HepG2 (cell line): ENCODE measurements at regions not wholly inside any gene's neighbourhood (a gene's known extent, or its start where the extent isn't known, plus 50 kb on each side); places are given as distances from the start of the nearest gene placed in this dataset.

Source experiments
- ATAC-seq: fragments of 200-7000 bp; cut with Tn5 transposase; 3 replicates; pipeline ENCODE4 v1.9.1; 2020; ENCODE audit warnings: mild to moderate bottlenecking, moderate library complexity
- BruUV-seq: library from RNA; stranded (reverse); fragments of 400-500 nt; replicated peaks from 2 replicates; lab custom pipeline; 2021; lab: Mats Ljungman, UMichigan
- CTCF ChIA-PET: fragments of 300-600 bp; formaldehyde crosslinking; extraction: SDS; loops from one replicate; lab custom pipeline; 2021; ENCODE audit warnings: low total read pairs, inconsistent platforms, low intra/inter-chr PET ratio; lab: Yijun Ruan, JAX
- POLR2A ChIA-PET: fragments of 350-600 bp; sonication (Branson Sonifier 250); formaldehyde crosslinking; loops from one replicate; lab custom pipeline; 2020; ENCODE audit warnings: antibody characterized with exemption, inconsistent platforms; lab: Yijun Ruan, JAX
- DNase-seq: peaks from one replicate; pipeline ENCODE4 v3.0.0-alpha.2; 2015; ENCODE audit warnings: low spot score
- FAIRE-seq: peaks from 3 replicates; lab custom pipeline; 2011; peaks lifted over from hg19 to GRCh38; lab: Jason Lieb, UNC
- H2AFZ ChIP-seq: one replicate; pipeline ENCODE4 v1.6.1; 2011; ENCODE audit warnings: low read length, inconsistent platforms
- H3K27ac ChIP-seq: fragments of 300-600 bp; 3 replicates; pipeline ENCODE4 v1.8.0; 2011; ENCODE audit warnings: mixed run types, mild to moderate bottlenecking, mixed read lengths, low read length, inconsistent platforms; ENCODE audit not compliant: insufficient read depth; ENCODE audit errors: extremely low read length
- H3K27me3 ChIP-seq, 2 experiments: fragments of 200-600 bp in 1 of 2; 2 replicates in 1 of 2; 3 replicates in 1 of 2; pipeline versions ENCODE4 v1.6.0 to v1.8.0; 2011; ENCODE audit warnings: low read length in 2 of 2, mild to moderate bottlenecking in 2 of 2, moderate library complexity in 2 of 2, inconsistent platforms in 1 of 2; ENCODE audit not compliant: insufficient read depth in 2 of 2, control insufficient read depth in 1 of 2
- H3K36me3 ChIP-seq, 2 experiments: fragments of 200-600 bp in 1 of 2; replicated peaks in 1 of 2; 2 replicates in 1 of 2; 3 replicates in 1 of 2; pipeline versions ENCODE4 v1.5.1 to v1.8.0; 2011; ENCODE audit warnings: low read length in 2 of 2, inconsistent platforms in 1 of 2; ENCODE audit not compliant: insufficient read depth in 2 of 2, control insufficient read depth in 1 of 2
- H3K4me1 ChIP-seq: 2 replicates; pipeline ENCODE4 v1.5.1; 2012; ENCODE audit warnings: low read length, inconsistent platforms; ENCODE audit not compliant: insufficient read depth
- H3K4me2 ChIP-seq: 2 replicates; pipeline ENCODE4 v1.6.0; 2011; ENCODE audit warnings: low read depth, low read length, inconsistent platforms
- H3K4me3 ChIP-seq, 3 experiments: fragments of 200-600 bp in 1 of 3; sonication (generic), shearing (Covaris generic) in 1 of 3; replicated peaks in 1 of 3; 2 replicates each; pipeline ENCODE4 v1.5.1; 2011 to 2016; ENCODE audit warnings: low read length in 3 of 3, inconsistent platforms in 2 of 3, low read depth in 2 of 3, mild to moderate bottlenecking in 2 of 3, control low read depth in 1 of 3, mixed read lengths in 1 of 3; ENCODE audit not compliant: insufficient read depth in 1 of 3
- H3K79me2 ChIP-seq: one replicate; pipeline ENCODE4 v1.6.1; 2011; ENCODE audit warnings: low read length, inconsistent platforms; ENCODE audit not compliant: insufficient read depth
- H3K9ac ChIP-seq: 2 replicates; pipeline ENCODE4 v1.6.0; 2011; ENCODE audit warnings: mild to moderate bottlenecking, low read depth, low read length, inconsistent platforms; ENCODE audit not compliant: insufficient read depth
- H3K9me3 ChIP-seq: 2 replicates; pipeline ENCODE4 v1.5.1; 2012; ENCODE audit warnings: mild to moderate bottlenecking, low read length
- H4K20me1 ChIP-seq: 2 replicates; pipeline ENCODE4 v1.6.0; 2011; ENCODE audit warnings: inconsistent platforms, mild to moderate bottlenecking, low read length, moderate library complexity; ENCODE audit not compliant: insufficient read depth
- ATM ChIP-seq: fragments of 450-650 bp; IDR thresholded peaks from 2 replicates; pipeline ENCODE4 v1.7.1; 2017; ENCODE audit warnings: mild to moderate bottlenecking, borderline replicate concordance
- BHLHE40 ChIP-seq: IDR thresholded peaks from 2 replicates; pipeline ENCODE4 v1.6.1; 2011; ENCODE audit warnings: low read length, improper control_type of control experiment
- ELF3 ChIP-seq: IDR thresholded peaks from 2 replicates; pipeline ENCODE4 v1.6.1; 2016; ENCODE audit warnings: missing genetic modification reagents, missing compliant biosample characterization
- HCFC1 ChIP-seq: fragments of 150-350 bp; IDR thresholded peaks from 2 replicates; pipeline ENCODE4 v1.6.1; 2014; ENCODE audit warnings: low read depth, low read length
- HOMEZ ChIP-seq: IDR thresholded peaks from 2 replicates; pipeline ENCODE4 v1.6.1; 2016; ENCODE audit warnings: low read depth
- KAT8 ChIP-seq: IDR thresholded peaks from 2 replicates; pipeline ENCODE4 v1.6.1; 2016; ENCODE audit warnings: missing genetic modification reagents, missing compliant biosample characterization
- MEIS1 ChIP-seq: sonication (generic); formaldehyde crosslinking; IDR thresholded peaks from 2 replicates; pipeline ENCODE4 v1.9.0; 2021; ENCODE audit warnings: mild to moderate bottlenecking, missing genetic modification reagents, moderate library complexity, borderline replicate concordance
- RFX1 ChIP-seq: fragments of 450-650 bp; IDR thresholded peaks from 2 replicates; pipeline ENCODE4 v1.6.1; 2017
- SMC3 ChIP-seq: IDR thresholded peaks from 2 replicates; pipeline ENCODE4 v1.6.1; 2011; ENCODE audit warnings: low read length, improper control_type of control experiment
- SP140L ChIP-seq: sonication (generic); formaldehyde crosslinking; IDR thresholded peaks from 2 replicates; pipeline ENCODE4 v1.4.0; 2020; ENCODE audit warnings: missing genetic modification reagents, borderline replicate concordance
- SRSF9 ChIP-seq: fragments of 200-400 bp; formaldehyde crosslinking; IDR thresholded peaks from 2 replicates; pipeline ENCODE4 v1.6.1; 2018; ENCODE audit warnings: borderline replicate concordance, mild to moderate bottlenecking, low read depth, low read length; ENCODE audit not compliant: insufficient read depth, poor library complexity, severe bottlenecking
- STAG1 ChIP-seq: sonication (generic); formaldehyde crosslinking; IDR thresholded peaks from 2 replicates; pipeline ENCODE4 v1.4.0; 2020; ENCODE audit warnings: missing genetic modification reagents
- XBP1 ChIP-seq: sonication (generic); formaldehyde crosslinking; IDR thresholded peaks from 2 replicates; pipeline ENCODE4 v1.5.0; 2020; ENCODE audit warnings: missing genetic modification reagents
- ZNF331 ChIP-seq: sonication (generic); formaldehyde crosslinking; IDR thresholded peaks from 2 replicates; pipeline ENCODE4 v1.4.0; 2020; ENCODE audit warnings: missing genetic modification reagents
- ZNF501 ChIP-seq: sonication (generic); formaldehyde crosslinking; IDR thresholded peaks from 2 replicates; pipeline ENCODE4 v1.5.1; 2020; ENCODE audit warnings: mild to moderate bottlenecking, moderate library complexity, missing genetic modification reagents
- WGBS: methylation state at CpG from one replicate; pipeline ENCODE4 v1.1.6; 2017; ENCODE audit warnings: low lambda C conversion rate; 5-methylcytosine and 5-hydroxymethylcytosine counted together
- in situ Hi-C: cut with HindIII; loops from 2 replicates; pipeline ENCODE4 v1.10.0; 2017; ENCODE audit warnings: low pct_unique_long_range_greater_than_20kb; ENCODE audit not compliant: extremely low pct_ligation_motif_present
- intact Hi-C: fragments of 100-400 bp; cut with micrococcal nuclease; formaldehyde crosslinking; loops from one replicate; pipeline ENCODE4 v1.10.0; 2022; ENCODE audit not compliant: unreplicated experiment
- TF ChIP-seq, protein P1 (sequence below): sonication (generic); formaldehyde crosslinking; IDR thresholded peaks from 2 replicates; pipeline ENCODE4 v1.5.0; 2020; ENCODE audit warnings: mild to moderate bottlenecking, missing genetic modification reagents, moderate library complexity
- TF ChIP-seq, protein P2 (sequence below): IDR thresholded peaks from 2 replicates; pipeline ENCODE4 v1.6.1; 2012; ENCODE audit warnings: low read depth, low read length, improper control_type of control experiment

GRCh38 chr1:39098546-39099250, 72.5 kb downstream of the NDUFS5 start (continued):
- TF ChIP-seq, protein P1, sequence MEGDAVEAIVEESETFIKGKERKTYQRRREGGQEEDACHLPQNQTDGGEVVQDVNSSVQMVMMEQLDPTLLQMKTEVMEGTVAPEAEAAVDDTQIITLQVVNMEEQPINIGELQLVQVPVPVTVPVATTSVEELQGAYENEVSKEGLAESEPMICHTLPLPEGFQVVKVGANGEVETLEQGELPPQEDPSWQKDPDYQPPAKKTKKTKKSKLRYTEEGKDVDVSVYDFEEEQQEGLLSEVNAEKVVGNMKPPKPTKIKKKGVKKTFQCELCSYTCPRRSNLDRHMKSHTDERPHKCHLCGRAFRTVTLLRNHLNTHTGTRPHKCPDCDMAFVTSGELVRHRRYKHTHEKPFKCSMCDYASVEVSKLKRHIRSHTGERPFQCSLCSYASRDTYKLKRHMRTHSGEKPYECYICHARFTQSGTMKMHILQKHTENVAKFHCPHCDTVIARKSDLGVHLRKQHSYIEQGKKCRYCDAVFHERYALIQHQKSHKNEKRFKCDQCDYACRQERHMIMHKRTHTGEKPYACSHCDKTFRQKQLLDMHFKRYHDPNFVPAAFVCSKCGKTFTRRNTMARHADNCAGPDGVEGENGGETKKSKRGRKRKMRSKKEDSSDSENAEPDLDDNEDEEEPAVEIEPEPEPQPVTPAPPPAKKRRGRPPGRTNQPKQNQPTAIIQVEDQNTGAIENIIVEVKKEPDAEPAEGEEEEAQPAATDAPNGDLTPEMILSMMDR (CRISPR knock-in tag): peak; percentile 83
- TF ChIP-seq ZNF501 (CRISPR knock-in tag): 0 out of 2 replicates have a peak, but pooled peaks have one; percentile 21
- peak; percentile 87 for TF ChIP-seq SMC3
- peak; percentile 78 for TF ChIP-seq RFX1

GRCh38 chr1:39102537-39103327, 76.6 kb downstream of the NDUFS5 start:
- Histone ChIP-seq H3K9ac (no peak overlapping the region), H2AFZ (no peak overlapping the region), H3K4me1 (peaks cover 34% of the 10 kb centered on the region), H3K27me3 (no peaks in the 10 kb centered on the region), H3K36me3 (no peaks in the 10 kb centered on the region), H3K79me2 (peaks cover 15% of the 10 kb centered on the region), H3K9me3 (no peaks in the 10 kb centered on the region), H3K27ac (no peak overlapping the region), H3K4me2 (no peak overlapping the region), H3K4me3 (no peak overlapping the region), H4K20me1 (no peaks in the 10 kb centered on the region)
- WGBS: 41% methylated on average over 11 of the region's 11 CpGs
- in situ Hi-C loops: loop anchor here (5.0 kb wide), 2 partner anchors 90 to 155 kb away; no protein-coding TSS in a partner anchor
- ATAC-seq: peak; percentile 26; the same call in 2 of the 3 replicates
- peak; percentile 84 for FAIRE-seq
- ChIA-PET CTCF (interaction anchor here (1.2 to 2.2 kb wide), 4 partner anchors 30 to 156 kb away, joined by 7 to 26 read pairs (median 12); no protein-coding TSS in a partner anchor), POLR2A (no interaction called here)
- DNase-seq: peak; percentile 53
- no TSS peak for BruUV-seq
- intact Hi-C loops: loop anchor here (1.0 kb wide), 2 partner anchors 90 to 156 kb away; no protein-coding TSS in a partner anchor
- TF ChIP-seq SMC3: peak; percentile 81
- no peak for TF ChIP-seq SRSF9
- no peak for TF ChIP-seq XBP1 (CRISPR knock-in tag)
- TF ChIP-seq HCFC1: no peak
- TF ChIP-seq HOMEZ: 0 out of 2 replicates have a peak, but pooled peaks have one; percentile 13
- TF ChIP-seq ZNF331 (CRISPR knock-in tag): no peak
- TF ChIP-seq ATM: no peak
- peak; percentile 56; the same call in 1 of the 2 replicates for TF ChIP-seq ELF3 (CRISPR knock-in tag)
- 0 out of 2 replicates have a peak, but pooled peaks have one; percentile 75 for TF ChIP-seq SP140L (CRISPR knock-in tag)
- no peak for TF ChIP-seq MEIS1 (CRISPR knock-in tag)
- TF ChIP-seq, protein P2, sequence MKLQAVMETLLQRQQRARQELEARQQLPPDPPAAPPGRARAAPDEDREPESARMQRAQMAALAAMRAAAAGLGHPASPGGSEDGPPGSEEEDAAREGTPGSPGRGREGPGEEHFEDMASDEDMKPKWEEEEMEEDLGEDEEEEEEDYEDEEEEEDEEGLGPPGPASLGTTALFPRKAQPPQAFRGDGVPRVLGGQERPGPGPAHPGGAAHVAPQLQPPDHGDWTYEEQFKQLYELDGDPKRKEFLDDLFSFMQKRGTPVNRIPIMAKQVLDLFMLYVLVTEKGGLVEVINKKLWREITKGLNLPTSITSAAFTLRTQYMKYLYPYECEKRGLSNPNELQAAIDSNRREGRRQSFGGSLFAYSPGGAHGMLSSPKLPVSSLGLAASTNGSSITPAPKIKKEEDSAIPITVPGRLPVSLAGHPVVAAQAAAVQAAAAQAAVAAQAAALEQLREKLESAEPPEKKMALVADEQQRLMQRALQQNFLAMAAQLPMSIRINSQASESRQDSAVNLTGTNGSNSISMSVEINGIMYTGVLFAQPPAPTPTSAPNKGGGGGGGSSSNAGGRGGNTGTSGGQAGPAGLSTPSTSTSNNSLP: peak; percentile 76
- 0 out of 2 replicates have a peak, but pooled peaks have one; percentile 20 for TF ChIP-seq KAT8 (CRISPR knock-in tag)
- TF ChIP-seq BHLHE40: no peak
- peak; percentile 90 for TF ChIP-seq STAG1 (CRISPR knock-in tag)
